NOMO-1 (cell line): ENCODE measurements at regions not wholly inside any gene's neighbourhood (a gene's known extent, or its start where the extent isn't known, plus 50 kb on each side); places are given as distances from the start of the nearest gene placed in this dataset.

Source experiments
- DNase-seq, 2 experiments: peaks; one replicate each; lab custom pipeline; 2025; ENCODE audit not compliant: unreplicated experiment in 2 of 2; lab: John Stamatoyannopoulos, UW

DNA sequence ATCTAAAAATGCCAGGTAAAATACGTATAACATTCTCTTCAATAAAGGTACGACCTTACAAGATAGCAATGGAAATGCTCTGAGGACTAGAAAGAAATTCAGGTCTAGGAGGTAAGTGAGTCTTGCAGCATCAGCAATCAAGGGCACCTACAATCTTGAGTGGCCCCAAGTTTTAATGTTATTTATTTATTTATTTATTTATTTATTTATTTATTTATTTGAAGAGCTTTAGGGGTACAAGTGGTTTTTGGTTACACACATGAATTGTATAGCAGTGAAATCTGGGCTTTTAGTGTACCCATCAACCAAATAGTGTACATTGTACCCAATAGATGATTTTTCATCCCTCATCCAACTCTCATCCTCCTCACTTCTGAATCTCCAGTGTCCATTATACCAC is 574.0 kb upstream of the POU3F2 start:
- no peak for DNase-seq

DNA sequence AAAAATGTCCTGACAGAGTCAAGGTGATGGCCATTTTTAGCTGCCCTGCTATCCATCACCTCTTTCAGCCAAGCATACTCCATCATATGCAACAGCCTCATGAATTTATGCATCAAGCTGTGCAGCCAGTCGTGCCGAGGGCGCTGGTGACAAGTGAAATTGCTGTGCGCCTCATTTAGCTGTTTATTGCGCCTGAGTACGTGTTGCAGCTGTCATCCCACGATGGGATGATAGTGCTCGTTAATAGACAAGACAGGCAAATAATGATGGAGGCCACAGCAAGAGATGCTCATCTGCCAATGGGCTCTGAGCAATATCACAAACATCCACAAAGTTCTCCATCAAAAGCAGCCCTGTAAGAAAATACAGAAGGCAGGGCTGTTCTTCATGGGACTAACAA is 562.3 kb upstream of the POU3F2 start:
- no peak for DNase-seq

DNA sequence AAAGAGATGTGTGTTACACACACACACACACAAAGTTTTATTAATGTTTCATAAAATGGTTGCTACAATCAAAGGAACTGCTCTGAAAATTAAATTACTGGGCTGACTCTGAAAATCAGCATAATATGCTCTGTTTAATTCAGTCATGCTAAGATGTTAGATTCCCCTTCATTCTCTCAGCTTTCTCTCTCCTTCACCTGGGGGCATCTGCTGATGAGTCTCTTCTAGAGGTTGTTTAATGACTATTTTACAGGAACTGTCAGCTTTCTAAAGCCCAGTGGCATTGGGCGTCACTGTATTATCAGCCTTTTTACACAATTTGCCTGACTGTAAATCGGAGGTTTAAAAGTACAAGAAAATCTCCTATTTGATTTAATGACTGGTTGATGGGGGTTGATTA is 559.7 kb upstream of the POU3F2 start:
- no peak for DNase-seq

DNA sequence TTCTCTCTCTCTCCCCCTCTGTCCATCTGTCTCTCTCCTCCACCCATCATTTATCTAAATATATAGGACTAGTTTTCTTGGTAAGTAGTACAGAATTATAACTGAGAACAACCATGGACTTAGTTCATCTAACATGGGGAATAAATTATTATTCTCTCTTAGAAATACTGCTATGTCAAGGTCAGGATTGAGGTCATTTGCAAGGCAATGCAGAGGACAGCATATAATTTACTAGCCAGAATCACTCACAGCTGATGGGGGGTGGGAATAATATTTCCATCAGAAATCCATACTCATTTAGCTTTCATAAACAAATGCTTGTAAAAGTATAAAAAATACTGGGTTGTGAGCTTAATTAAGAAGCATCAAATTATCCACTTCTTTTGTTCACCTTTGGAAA is 553.9 kb upstream of the POU3F2 start:
- no peak for DNase-seq

DNA sequence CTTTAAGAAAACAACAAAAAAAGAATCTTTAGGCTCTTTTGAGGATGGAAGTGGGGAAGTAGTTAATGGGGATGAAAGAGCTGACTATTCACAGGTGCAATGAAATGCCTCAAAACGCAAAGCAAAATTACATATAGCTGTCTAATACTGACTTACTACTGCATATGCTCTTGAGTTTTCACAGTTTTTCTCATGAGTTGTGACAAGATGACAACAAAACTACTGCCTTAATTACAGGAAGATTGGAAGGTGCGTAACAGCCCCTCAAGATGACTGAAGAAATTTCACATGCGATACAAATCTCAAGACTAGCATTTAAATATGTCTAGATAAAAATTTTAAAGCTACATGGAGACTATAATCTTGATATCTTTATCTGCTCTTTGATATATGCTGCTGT is 547.8 kb upstream of the POU3F2 start:
- DNase-seq = no peak

DNA sequence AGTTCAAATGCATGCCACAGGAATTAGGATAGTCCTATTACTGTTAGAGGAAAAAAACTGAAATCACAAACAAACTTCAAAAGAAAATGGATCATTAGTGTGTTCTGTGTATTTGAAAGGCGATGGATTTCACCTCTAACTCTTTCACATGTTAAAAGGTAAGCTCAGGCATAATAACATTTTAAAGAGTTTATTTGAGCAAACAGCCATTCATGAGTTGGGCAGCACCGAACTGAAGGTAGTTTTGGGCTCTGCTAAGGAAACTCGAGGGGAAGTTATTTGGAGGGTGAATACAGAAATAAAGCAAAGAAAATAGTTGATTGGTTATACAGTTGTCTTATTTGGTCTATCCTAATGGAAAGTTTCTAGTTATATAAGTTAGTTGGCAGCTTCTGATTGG is 546.5 kb upstream of the POU3F2 start:
- DNase-seq = no peak

DNA sequence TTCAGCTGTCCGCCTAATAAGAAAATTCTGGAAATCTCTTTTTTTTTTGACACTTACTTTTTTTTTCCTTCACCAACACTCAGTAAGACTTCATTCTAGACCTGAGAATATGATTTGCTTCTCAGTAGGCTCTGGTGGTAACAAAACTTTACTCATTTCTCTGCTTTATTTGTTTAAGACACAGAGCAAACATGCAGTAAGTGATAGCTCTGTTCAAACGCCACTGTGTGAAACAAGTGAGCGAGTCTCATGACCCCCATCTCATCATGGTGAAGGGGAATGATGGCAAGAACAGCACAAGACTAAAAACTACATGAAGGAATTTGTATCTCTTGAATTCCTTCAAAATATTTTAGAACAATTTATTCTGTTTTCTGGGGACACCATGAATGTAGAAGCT is 541.6 kb upstream of the POU3F2 start:
- DNase-seq = no peak

DNA sequence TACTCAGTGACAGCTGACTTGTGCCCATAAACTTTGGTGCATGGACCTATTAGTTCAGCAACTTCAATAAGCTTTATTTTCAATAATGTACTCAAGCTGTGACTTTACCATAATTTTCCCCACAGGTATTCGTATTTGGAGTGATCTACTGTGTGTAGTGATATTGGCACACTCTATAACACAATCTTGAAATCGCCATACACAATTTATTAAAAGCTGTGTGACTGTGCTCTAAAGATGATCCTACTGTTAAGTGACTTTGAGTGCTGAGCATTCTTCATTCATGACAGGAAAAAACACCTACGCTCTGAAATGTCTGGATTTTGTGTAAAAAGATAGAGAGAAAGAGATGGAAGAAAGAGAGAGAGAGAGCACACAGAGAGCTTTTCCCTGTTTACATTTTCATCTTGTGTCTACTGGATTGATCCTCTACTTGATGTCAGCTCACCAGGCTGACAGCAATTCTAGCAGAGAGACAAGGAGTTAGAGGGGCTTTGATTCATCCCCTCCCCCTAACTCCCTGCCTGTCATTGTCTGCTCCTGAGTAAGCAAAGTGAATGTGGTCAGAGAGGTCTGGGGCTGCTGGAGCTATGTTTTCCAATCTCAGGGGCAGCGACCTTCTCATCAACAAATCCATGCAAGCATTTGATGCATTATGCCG is 538.7 kb upstream of the POU3F2 start:
- DNase-seq = no peak

DNA sequence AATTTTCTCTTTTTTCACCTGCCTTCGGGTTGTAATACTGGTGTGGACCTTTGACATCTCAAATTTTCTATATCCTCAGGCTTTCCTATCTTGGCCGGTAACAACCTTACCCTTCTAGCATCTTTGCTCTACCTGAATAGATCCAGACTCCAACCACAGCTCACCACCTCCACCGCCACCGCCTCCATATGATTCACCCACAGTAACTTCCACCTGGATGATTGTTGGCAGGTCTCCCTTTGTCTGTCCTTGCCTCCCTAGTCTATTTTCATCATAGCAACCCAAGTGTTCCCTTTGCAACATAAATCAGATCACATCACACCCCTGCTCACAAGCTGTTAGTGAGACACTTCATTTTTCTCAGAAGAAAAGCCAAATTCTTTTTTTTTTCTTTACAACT is 525.8 kb upstream of the POU3F2 start:
- no peak for DNase-seq

DNA sequence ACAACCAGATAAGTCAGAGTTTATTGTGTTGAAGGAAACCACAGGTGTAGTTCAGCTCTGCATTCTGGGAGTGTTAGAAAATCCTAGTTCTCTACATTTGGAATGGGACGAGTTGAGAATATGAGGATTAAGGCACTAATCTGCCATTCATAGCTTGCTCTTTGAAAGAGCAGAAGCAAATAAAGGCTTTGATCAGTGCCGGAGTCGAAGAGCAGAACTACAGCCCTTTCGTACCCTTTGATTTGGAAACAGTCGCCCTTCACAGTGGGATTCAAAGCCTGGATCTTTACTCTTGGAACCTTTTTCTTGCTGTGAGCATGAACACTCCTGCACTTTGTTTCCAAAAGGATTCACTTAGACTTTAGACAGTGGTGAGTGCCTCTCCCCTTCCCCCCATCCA is 523.9 kb upstream of the POU3F2 start:
- no peak for DNase-seq

DNA sequence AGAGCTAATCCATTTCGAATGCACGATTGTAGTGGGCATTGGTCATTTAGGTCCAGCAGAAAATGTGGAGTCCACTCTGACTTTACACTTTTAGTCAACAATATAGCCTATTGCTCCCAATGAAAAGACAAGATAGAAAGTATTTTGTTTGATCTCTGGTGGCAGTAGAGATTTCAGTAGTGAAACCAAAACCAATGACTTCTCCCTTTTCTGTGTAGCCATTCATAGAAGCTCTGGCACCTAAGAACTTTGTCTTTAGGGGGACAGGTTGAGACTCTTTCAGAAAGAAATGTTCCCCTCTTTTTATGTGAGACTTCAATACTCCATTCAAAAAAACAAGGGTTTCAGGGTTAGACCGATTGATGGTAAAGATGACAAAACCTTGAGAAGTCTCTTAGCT is 510.8 kb upstream of the POU3F2 start:
- no peak for DNase-seq

DNA sequence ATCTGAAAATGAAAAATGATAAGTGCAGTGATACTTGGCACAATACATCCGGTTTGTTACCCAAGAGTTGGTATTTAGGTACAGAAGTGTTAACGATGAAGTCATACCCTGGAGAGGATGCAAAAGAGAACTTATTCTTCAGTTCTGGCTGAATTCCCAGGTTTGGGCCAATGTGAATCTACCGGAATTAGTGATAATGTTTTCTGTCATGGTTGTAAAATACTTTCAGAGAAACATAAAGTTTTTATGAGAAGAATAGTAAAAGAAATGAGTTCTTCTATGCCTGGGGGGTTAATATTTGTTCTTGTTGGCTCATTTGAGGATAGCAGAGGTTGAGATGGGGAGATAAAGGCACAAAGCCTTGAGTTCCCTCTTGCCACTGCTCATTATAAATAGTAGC is 509.9 kb upstream of the POU3F2 start:
- no peak for DNase-seq

DNA sequence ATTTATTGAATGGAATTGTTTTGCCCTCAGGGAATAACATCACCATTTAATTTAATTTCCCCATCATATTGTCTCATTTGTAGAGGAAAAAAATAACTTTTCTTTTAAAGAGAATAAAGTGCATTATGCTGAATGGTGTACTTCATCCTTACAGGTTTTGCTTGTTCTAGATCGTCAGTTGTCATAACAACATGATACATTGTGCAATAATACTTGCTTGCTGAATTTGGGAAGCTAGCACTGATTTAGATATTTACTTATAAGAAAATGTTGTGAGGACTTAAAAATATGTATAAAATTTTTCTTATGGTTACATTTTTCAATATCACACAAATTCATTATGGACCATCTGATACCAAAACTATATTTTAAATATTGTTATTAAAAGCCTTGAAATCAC is 509.0 kb upstream of the POU3F2 start:
- DNase-seq = no peak

DNA sequence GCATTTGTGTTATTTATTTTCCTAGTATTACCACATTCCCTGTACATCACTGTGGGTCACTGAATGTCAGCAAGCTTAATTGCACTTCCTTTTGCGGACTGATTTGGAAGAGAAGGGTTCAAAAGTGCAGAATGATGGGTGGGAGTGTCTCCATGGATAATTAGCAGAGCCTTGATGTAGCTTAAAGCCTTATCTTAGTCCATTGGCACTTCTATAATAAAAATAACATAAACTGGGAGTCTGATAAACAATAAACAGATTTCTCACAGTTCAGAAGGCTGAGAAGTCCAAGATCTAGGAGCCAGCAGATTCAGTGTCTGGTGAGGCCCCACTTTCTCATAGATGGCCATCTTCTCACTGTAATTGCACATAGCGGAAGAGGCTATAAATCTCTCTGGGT is 501.1 kb upstream of the POU3F2 start:
- DNase-seq = no peak

DNA sequence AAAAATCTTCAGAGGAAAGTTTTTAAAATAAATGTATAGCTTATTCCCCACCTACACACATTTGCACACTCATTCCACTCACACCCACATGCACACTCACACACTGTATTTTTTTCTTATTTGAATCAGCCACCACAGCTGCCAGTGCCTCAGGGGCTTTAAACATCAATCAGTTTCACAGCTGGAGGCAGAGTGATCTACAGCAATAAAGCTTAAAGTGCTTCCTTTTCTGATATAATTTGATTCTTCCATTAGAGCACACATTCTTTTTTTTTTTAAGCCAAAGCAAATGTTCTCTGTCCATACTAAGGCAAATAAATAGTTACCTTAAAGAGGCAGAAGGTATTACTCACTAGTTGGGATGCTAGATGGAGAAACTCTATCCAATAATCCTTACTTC is 498.8 kb upstream of the POU3F2 start:
- DNase-seq = no peak

DNA sequence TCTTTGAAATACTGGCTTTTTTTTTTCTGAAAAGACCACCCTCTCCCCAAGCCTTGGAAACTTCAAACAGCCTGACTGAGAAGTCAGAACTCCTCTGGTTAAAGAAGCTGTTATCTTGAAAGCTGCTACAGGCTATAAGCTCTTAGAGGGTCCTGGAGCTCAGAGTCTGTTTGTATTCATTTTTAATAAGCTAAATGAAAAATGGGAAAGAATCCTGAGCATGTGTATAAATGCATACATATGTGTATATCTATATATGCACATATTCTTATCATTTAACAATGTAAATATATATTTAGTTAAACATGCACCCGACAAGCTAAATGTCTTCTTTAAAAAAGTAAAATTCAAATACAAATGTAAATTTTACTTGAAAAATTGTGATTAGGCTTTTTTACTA is 494.9 kb upstream of the POU3F2 start:
- no peak for DNase-seq

DNA sequence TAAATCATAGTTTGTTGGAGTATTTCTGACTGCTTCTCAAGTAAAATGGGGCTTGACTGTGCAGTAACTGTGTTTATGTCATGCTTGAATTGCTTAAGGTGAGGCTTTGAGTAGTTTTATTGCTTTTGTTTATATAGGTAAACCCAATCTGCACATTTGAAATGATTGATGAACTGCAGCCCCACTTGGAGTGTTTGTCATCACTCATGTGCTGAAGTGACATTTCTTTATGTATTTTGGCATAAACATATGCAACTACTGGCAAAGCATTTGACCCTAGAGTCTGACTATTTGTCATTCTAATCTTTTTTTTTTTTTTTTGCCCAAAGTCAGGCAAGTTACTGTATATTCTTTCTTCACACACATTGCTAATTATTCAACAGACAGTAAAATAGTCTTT is 491.4 kb upstream of the POU3F2 start:
- no peak for DNase-seq

DNA sequence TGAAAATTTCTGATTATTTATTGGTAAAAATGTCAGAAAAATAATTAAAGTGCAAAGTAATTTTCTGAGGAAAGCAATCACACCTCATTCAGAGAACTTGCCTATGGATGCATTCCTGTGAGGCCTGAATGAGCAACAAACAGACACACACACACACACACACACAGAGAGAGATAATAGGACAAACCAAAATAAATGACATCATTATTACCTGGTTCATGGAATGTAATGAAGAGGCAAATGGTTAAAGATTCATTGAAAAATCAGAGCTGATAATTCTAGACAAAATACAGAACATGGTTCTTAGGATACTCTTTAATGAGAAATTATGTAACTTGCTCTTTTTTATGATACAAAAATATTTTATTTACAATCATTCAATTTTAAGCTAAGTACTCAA is 490.6 kb upstream of the POU3F2 start:
- no peak for DNase-seq

DNA sequence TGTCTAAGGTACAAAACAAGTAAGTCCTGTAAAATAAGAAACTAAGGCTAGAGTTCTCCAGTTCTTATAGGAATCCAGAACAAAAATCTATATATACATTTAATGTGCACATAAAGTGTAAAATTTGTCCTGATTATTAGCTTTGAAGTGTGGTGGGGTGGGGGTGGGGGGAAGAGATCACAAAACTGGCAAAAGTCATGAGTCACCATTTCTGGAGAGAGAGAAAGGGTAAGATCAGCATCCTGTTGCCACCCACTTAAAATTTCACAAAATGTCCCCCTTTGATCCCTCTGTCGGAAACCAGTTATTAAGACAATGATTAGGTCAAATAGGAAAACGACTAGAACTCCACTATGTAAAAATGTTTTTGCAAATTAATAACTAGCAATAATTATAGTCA is 482.0 kb upstream of the POU3F2 start:
- no peak for DNase-seq

DNA sequence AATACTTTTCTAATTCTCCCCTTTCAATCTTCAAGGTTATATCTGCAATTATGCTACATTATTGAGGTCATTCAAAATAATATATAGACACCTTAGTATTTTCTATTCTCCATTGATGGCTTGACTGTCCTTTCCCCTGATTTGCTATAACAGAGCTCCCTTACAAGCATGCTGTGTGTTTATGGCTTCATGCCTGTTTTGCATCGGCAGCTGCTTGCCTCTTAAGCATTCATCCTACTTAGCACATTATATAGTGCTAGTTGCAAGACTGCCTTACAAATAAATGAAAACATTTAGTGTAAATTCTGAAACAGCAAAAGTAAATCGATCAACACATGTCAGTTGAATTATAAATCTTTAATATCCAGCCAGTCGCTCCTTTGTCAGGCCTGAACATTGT is 476.2 kb upstream of the POU3F2 start:
- no peak for DNase-seq

DNA sequence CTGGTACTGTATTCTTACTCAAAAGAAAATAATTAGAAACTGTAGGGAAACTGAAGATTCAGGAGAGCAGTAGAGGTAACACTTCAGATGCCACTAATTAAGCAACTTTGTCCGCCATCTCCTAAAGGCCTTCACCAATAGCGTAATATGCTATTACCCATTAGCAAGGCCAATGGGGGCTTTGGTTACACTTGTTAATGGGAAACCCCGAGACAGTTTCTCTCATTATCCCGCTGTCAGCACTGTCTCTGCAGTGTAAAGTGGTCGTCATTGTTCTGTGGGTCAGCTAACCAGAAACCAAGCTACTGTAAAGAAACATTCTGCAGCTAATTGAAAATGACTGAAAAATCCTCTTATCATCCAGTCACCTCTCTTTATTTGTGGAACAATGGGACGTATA is 468.0 kb upstream of the POU3F2 start:
- no peak for DNase-seq

DNA sequence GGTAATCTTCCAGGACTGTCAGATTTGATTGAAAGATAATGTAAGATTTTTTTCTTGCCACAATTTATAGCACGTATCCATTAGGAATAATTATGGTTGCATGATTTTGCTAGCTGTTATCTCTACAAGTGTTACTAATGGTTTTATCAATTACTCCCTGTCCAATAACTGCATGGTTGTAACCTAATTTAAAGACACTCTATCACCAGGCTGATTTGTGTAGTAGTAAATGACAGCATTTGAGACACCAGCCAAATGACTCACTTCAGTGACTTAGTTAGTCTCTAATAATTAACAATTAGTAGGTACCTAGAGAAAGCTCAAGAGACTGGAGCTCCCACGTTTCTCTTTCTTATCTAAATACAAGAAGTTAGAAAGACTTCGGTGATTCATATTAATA is 453.8 kb upstream of the POU3F2 start:
- no peak for DNase-seq

DNA sequence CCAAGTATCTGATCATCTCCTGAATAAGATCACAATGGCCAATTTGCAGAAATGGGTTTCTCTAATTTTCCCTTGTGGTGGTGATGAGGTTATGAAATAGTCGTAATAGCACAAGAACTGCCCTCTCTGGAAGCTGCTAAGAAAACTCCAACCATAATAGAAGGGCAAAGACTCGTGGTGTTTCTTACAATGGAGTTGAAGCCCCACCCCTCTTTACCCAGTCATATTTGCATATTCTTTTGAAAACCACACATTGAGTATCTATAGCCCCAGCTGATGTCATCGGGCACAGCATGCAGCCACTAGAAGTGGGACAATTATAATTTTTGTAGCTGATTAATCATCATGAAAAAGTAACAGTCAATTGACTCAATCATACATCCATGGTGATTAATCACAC is 452.1 kb upstream of the POU3F2 start:
- no peak for DNase-seq

DNA sequence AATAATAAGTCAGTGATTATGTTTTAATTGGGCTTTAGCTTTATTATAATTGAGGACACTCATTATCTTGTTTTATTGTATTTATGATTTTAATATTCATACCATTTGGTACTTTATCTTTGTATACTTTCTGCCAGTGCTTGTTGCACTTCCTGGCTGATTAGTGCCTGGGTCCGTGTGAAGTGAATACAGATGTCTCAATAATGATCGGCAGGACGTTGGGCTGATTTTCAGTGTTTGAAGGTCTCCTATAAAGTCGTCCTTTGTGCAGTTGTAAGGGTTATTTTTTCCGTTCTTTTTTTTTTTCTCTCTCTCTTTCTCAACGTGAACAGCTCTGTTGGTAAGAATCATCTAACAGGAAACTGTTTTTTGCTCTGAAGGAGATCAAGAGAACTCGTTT is 450.0 kb upstream of the POU3F2 start:
- DNase-seq = no peak
